Kidney epithelial cell (primary cell): ENCODE measurements at regions not wholly inside any gene's neighbourhood (a gene's known extent, or its start where the extent isn't known, plus 50 kb on each side); places are given as distances from the start of the nearest gene placed in this dataset.

Experiments
- DNase-seq: peaks from one replicate; pipeline ENCODE4 v3.0.0-alpha.2; 2010; ENCODE audit warnings: low read depth
- H3K27me3 ChIP-seq: 2 replicates; pipeline ENCODE4 v1.6.0; 2011; ENCODE audit warnings: low read length; ENCODE audit not compliant: control insufficient read depth, insufficient read depth
- H3K36me3 ChIP-seq: 2 replicates; pipeline ENCODE4 v1.5.1; 2011; ENCODE audit warnings: low read length; ENCODE audit not compliant: control insufficient read depth, insufficient read depth
- H3K4me3 ChIP-seq: 2 replicates; pipeline ENCODE4 v1.5.1; 2011; ENCODE audit warnings: low read depth, mild to moderate bottlenecking, control low read depth, low read length
- TF ChIP-seq, protein P1 (sequence below): IDR thresholded peaks from 2 replicates; pipeline ENCODE4 v1.5.1; 2011; ENCODE audit warnings: mild to moderate bottlenecking, moderate library complexity, low read length, control low read depth, inconsistent platforms; ENCODE audit not compliant: insufficient read depth, poor library complexity, severe bottlenecking

GRCh38 chr13:31949486-31949885 lies 82.1 kb upstream of the FRY start:
- Histone ChIP-seq H3K36me3 (no peaks in the 10 kb centered on the region), H3K27me3 (no peaks in the 10 kb centered on the region)
- no peak for DNase-seq

GRCh38 chr13:31950111-31950815 lies 81.3 kb upstream of the FRY start:
- DNase-seq, result no peak
- H3K27me3 ChIP-seq, result no peaks in the 10 kb centered on the region
- no peak overlapping the region for H3K4me3 ChIP-seq
- no peaks in the 10 kb centered on the region for H3K36me3 ChIP-seq
- TF ChIP-seq, protein P1, sequence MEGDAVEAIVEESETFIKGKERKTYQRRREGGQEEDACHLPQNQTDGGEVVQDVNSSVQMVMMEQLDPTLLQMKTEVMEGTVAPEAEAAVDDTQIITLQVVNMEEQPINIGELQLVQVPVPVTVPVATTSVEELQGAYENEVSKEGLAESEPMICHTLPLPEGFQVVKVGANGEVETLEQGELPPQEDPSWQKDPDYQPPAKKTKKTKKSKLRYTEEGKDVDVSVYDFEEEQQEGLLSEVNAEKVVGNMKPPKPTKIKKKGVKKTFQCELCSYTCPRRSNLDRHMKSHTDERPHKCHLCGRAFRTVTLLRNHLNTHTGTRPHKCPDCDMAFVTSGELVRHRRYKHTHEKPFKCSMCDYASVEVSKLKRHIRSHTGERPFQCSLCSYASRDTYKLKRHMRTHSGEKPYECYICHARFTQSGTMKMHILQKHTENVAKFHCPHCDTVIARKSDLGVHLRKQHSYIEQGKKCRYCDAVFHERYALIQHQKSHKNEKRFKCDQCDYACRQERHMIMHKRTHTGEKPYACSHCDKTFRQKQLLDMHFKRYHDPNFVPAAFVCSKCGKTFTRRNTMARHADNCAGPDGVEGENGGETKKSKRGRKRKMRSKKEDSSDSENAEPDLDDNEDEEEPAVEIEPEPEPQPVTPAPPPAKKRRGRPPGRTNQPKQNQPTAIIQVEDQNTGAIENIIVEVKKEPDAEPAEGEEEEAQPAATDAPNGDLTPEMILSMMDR, result no peak

More at GRCh38 chr13:31949486-31949885, 82.1 kb upstream of the FRY start:
- no peak overlapping the region for H3K4me3 ChIP-seq
- TF ChIP-seq, protein P1, result no peak

- no peak for DNase-seq
- TF ChIP-seq, protein P1, result no peak
These were observed 80.3 kb upstream of the FRY start for GRCh38 chr13:31951215-31951678.

GRCh38 chr13:31952641-31953380 lies 78.8 kb upstream of the FRY start:
- H3K27me3 ChIP-seq, result no peaks in the 10 kb centered on the region
- TF ChIP-seq, protein P1, result no peak
- no peak for DNase-seq
- H3K4me3 ChIP-seq, result no peak overlapping the region
- no peaks in the 10 kb centered on the region for H3K36me3 ChIP-seq

More at GRCh38 chr13:31951215-31951678, 80.3 kb upstream of the FRY start:
- H3K36me3 ChIP-seq, result no peaks in the 10 kb centered on the region
- no peaks in the 10 kb centered on the region for H3K27me3 ChIP-seq
- no peak overlapping the region for H3K4me3 ChIP-seq

GRCh38 chr13:31955101-31955500 lies 76.5 kb upstream of the FRY start:
- no peaks in the 10 kb centered on the region for H3K27me3 ChIP-seq
- TF ChIP-seq, protein P1, result no peak
- no peak overlapping the region for H3K4me3 ChIP-seq
- H3K36me3 ChIP-seq, result no peaks in the 10 kb centered on the region
- no peak for DNase-seq
